ENCODE measurements at regions not wholly inside any gene's neighbourhood (a gene's known extent, or its start where the extent isn't known, plus 50 kb on each side); places are given as distances from the start of the nearest gene placed in this dataset.

GRCh38 chr18:27249933-27250332 is 64.8 kb upstream of the CHST9 start:
- DNase-seq: no peak

GRCh38 chr18:27244259-27244658 is 59.2 kb upstream of the CHST9 start:
- DNase-seq: no peak

GRCh38 chr18:27242392-27243047 is 57.4 kb upstream of the CHST9 start:
- DNase-seq: no peak

- no peak for DNase-seq
Observed at GRCh38 chr18:27240383-27240782, 55.3 kb upstream of the CHST9 start.

- DNase-seq: no peak
Observed at GRCh38 chr18:27239669-27240068, 54.6 kb upstream of the CHST9 start.

GRCh38 chr18:27235218-27235870 is 50.2 kb upstream of the CHST9 start:
- DNase-seq: no peak

All from NCI-H524 treated with DMSO at 0.1 percent for 48 hours (cell line).